Fibroblast of lung (primary cell): ENCODE measurements at regions not wholly inside any gene's neighbourhood (a gene's known extent, or its start where the extent isn't known, plus 50 kb on each side); places are given as distances from the start of the nearest gene placed in this dataset.

Experiments
- CTCF ChIP-seq, 2 donors: IDR thresholded peaks in 1 of 2; conservative IDR thresholded peaks in 1 of 2; 1 replicate in 1 of 2; 2 replicates in 1 of 2; pipeline ENCODE4 v1.5.1; 2011 to 2012; ENCODE audit warnings: low read length in 2 of 2, control low read depth in 1 of 2, inconsistent platforms in 1 of 2, low read depth in 1 of 2, mild to moderate bottlenecking in 1 of 2
- EZH2 ChIP-seq: IDR thresholded peaks from 2 replicates; pipeline ENCODE4 v1.5.1; 2012; ENCODE audit warnings: low read length, control low read depth, mild to moderate bottlenecking; ENCODE audit errors: missing control alignments

DNA sequence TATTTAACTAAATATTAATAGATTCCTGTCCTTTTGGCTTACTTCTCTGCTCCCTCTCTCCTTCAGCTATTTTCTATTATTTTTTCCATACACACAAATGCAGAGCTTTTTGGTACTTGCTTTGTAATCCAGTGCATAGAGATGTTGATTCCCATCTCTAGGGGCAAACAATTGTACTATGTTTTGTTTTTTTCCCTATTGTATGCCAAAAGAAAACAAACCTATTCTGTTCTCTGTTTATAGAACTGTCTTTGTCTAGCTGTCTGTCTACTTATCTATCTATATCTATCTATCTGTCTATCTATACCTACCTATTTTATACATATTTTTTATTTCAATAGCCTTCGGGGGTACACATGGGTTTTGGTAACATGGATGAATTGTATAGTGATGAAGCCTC is 121.6 kb upstream of the LIFR start:
- TF ChIP-seq CTCF (conservative IDR thresholded peaks at IDR 0.05 in 1 of 2, IDR thresholded peaks at IDR 0.05 in 1 of 2; ENCODE audit: low read depth in 1 of 2, low read length in 2 of 2), result no peak
- TF ChIP-seq EZH2, result no peak
